IPS-NIHi7 (cell line): ENCODE measurements at regions not wholly inside any gene's neighbourhood (a gene's known extent, or its start where the extent isn't known, plus 50 kb on each side); places are given as distances from the start of the nearest gene placed in this dataset.

Source experiments
- DNase-seq: peaks from one replicate; pipeline ENCODE4 v3.0.0; 2012; ENCODE audit warnings: mixed read lengths; ENCODE audit errors: extremely low spot score

GRCh38 chr13:110773480-110773879 is 60.0 kb downstream of the ING1 start:
- DNase-seq: no peak

- no peak for DNase-seq
These were observed 60.6 kb downstream of the ING1 start for GRCh38 chr13:110774051-110774450.

GRCh38 chr13:110774490-110774889 is 61.0 kb downstream of the ING1 start:
- no peak for DNase-seq

- DNase-seq: no peak
These were observed 62.1 kb downstream of the ING1 start for GRCh38 chr13:110775576-110775975.

- no peak for DNase-seq
These were observed 63.8 kb downstream of the ING1 start for GRCh38 chr13:110777251-110777820.

- no peak for DNase-seq
These were observed 65.5 kb downstream of the ING1 start for GRCh38 chr13:110779022-110779421.

GRCh38 chr13:110780422-110780821 is 66.9 kb downstream of the ING1 start:
- DNase-seq: no peak

GRCh38 chr13:110782185-110782584 is 68.7 kb downstream of the ING1 start:
- DNase-seq: no peak

GRCh38 chr13:110784704-110785103 is 71.2 kb downstream of the ING1 start:
- no peak for DNase-seq

- no peak for DNase-seq
These were observed 75.3 kb downstream of the ING1 start for GRCh38 chr13:110788778-110789177.

GRCh38 chr13:110789871-110790270 is 76.4 kb downstream of the ING1 start:
- DNase-seq: no peak

GRCh38 chr13:110790371-110790770 is 76.9 kb downstream of the ING1 start:
- DNase-seq: no peak

- DNase-seq: no peak
These were observed 80.7 kb downstream of the ING1 start for GRCh38 chr13:110794209-110794608.

GRCh38 chr13:110797230-110797877 is 83.9 kb downstream of the ING1 start:
- no peak for DNase-seq

GRCh38 chr13:110798081-110798994 is 84.8 kb downstream of the ING1 start:
- no peak for DNase-seq

GRCh38 chr13:110799246-110800236 is 86.0 kb downstream of the ING1 start:
- no peak for DNase-seq

GRCh38 chr13:110801044-110801443 is 87.5 kb downstream of the ING1 start:
- no peak for DNase-seq

GRCh38 chr13:110802260-110802659 is 88.8 kb downstream of the ING1 start:
- no peak for DNase-seq

GRCh38 chr13:110806636-110807035 is 93.1 kb downstream of the ING1 start:
- DNase-seq: no peak

GRCh38 chr13:110807546-110807945 is 94.0 kb downstream of the ING1 start:
- no peak for DNase-seq

GRCh38 chr13:110808138-110808537 is 94.6 kb downstream of the ING1 start:
- no peak for DNase-seq
